Kidney capillary endothelial cell (primary cell): ENCODE measurements at regions not wholly inside any gene's neighbourhood (a gene's known extent, or its start where the extent isn't known, plus 50 kb on each side); places are given as distances from the start of the nearest gene placed in this dataset.
"Not testable (repeated sequence)": the region's sequence is repeated elsewhere in the genome, so short reads cannot be mapped to it uniquely, and the experiment has no call there.

Source experiments
- DNase-seq: peaks from one replicate; pipeline ENCODE4 v3.0.0-alpha.2; 2018; ENCODE audit warnings: low spot score

DNA sequence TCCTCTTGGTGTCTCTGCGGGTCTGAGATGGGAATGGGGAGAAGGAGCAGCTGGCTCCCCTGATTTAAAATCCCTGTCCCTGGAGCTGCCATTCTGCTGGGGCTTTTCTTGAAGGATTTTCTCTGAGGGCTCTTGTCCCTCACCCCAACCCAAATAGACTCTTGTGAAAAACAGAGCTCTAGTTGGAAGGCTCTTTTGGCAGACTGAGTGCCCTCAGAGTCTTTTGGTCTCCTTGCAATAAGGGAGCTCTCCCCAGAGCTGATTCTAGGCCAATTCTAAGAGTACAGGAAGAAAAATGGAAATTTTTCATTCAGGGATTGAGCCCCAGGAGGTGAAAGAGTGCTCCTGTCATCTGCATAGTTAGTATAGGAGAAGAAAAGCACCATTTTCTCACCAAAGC, 238.3 kb downstream of the COG6 start:
- no peak for DNase-seq

DNA sequence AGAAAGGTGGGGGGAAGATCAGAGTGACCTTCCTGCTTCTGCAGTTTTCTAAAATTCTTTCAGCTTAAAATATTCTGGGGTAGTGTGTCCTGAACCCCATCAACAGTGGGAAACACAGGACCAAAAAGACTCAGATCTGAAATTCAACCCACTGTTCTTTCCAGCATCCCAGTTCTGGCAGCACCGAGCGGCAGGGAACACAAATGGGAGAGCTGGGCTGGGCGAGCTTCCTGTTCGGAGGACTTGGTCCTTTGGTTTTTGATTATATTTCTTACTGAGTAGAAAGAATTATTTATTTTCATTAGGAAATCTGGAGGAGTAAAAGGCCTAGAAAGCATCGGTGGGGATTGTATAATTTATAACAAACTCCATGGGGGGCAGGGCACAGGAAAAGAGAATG, 239.1 kb downstream of the COG6 start:
- no peak for DNase-seq

DNA sequence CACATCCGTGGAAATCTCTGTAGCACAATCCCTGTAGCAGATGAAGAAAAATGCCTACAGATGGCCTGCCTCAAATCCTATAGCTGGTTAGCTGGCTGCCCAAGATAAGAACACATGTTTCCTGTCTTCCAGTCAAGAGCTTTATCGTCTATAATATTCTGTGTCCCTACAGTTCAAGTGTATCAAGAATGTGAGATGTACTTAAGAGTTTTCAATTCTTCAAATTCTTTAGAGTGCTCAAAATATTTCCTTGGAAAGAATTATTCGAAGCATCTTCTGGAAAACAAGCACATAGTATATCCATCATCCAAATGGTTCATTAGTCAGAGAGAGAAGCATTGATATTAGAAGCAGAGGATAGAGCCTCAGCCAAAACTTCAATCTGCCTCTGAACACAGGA, 239.8 kb downstream of the COG6 start:
- DNase-seq: no peak

DNA sequence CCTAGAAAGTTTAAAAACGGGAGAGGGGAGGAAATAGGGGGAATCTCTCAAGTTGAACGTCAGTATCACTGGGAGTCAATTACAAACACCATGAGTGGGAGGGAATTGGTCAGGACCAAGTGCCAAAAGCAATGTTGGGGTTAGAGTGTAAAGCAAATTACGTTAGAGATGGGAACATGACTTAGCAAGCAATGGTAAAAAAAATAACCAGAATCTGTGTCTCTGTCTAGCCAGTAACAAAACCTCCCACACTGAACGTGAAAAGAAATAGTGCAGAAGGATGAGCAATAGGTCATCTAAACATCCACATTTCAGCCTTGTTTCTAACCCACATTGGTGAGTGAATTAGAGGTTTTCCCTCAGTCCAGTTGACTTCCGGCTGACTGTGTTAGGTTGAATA, 242.2 kb downstream of the COG6 start:
- no peak for DNase-seq

DNA sequence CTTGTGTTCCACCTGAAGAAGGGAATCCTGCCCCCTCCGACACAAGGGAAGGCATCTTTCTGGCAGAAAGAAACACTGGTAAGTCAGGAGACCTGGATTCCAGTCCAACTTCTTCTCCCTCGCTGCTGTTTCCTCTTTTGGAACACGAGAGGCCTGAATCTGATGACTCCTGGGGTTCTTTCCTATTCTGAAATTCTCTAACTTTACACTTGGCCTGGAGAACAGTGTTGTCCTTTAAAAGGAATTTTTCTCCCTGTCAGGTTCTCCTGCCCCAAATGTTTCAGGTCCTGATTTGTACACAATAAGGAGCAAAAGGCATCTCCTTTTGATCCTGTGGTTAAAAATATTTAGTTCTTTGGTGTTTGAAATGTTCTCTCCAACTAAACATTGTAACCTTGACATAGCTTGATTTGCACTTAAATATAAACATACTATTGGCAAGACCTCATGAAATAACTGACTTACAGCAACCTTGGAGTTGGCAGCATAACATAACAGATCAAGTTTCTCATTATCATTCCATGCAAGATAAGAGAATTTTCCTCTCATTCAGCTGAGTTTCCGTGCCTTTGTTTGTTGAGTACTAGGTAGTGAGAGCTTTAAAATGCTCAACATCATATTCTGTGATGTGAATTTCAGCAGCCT, 244.8 kb downstream of the COG6 start:
- DNase-seq: no peak

DNA sequence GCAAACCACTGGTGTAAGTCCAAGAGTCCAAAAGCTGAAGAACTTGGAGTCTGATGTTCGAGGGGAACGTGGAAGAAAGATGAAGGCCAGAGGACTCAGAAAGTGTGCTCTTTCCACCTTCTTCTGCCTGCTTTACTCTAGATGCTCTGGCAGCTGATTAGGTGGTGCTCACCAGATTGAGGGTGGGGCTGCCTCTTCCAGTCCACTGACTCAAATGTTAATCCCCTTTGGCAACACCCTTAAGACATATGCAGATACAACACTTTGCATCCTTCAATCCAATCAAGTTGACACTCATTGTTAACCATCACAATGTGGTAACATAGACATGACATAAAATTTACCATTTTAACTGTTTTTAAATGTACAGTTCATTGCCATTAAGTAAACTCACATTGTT, 249.5 kb downstream of the COG6 start:
- no peak for DNase-seq

DNA sequence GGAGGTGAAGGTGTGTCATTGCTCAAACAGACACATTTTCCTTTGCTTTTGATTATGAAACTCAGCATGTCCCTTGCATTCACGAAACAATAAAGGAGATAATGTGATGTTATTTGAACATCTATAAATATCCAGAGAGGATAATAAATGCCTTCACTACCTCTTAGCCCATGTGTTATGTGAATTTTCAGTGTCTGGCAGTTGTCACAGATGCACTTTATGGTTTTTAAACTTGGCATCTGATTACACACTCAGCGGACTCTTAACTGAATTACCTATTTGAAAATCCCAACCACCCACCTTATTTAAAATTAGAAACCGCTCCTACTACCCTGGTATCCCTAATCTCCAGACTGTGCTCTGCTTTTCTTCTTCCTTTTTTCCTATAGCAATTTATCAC, 254.2 kb downstream of the COG6 start:
- no peak for DNase-seq

DNA sequence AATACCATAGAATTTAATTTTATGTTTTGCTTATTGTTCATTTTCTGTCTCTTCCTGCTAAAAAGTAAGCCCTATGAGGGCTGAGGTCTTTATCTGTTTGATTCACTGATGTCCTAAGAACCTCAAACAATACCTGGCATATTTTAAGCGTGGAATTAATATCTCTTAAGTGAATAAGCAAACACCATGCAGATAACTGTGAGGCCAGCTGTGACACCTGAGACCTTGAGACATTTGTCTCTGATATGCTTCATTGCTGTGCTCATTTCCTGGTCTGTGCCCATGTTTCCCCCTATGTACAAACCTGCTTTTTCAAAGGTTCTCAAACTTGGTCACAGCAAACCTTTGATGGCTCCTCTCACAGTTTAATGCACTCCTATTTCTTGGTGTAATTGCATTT, 254.6 kb downstream of the COG6 start:
- DNase-seq: no peak

DNA sequence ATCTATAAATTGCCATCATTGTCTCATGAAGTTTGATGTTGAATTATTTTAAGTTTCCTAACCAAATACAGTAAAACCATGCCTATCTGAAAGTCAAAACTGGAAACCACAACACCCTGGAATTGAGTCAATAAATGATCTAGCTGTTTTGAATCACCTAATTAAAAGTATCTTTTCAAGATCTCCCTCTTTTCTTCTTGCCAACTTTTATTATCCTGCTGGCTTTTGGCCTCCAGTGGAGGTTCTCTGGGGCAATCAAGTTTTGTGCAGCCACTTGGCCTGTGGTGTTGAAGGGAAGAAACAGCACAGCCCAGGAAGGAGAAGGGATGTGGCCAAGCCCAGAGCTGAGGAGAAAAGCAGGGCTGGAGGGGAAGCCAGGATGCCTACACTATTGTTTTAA, 255.4 kb downstream of the COG6 start:
- no peak for DNase-seq

DNA sequence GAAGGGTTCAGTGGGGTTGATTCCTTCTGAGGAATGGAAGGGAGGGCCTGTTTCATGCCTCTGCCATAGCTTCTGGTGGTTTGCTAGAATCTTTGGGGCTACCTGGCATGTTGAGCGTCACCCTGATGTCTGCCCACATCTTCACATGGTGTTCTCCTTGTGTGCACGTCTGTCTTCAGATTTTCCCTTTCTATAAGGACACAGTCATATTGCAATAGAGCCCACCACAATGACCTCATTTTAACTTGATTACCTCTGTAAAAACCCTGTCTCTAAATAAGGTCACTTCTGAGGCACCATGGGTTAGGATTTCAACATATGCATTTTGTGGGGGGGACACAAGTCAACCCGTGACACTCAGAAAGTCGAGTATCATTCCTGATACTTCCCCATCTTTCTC, 257.9 kb downstream of the COG6 start:
- DNase-seq: no peak

DNA sequence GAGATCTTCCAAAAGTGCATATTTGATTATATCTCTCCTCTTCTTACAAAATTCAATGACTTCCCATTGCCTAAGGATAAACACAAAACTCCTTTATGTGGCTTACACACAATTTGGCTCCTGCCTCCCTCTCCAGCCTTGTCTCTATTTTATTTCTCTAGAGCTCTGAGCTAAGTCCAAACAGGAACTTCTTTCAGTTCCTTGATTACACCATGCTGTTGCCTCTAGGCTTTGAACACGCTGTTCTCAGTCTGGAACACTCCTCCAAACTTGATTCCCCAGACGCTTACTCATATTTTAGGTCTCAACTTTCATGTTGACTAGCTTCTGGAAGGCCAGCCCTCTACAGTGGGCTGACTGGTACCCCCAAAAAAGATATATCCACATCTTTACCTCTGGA, 258.5 kb downstream of the COG6 start:
- DNase-seq: no peak

DNA sequence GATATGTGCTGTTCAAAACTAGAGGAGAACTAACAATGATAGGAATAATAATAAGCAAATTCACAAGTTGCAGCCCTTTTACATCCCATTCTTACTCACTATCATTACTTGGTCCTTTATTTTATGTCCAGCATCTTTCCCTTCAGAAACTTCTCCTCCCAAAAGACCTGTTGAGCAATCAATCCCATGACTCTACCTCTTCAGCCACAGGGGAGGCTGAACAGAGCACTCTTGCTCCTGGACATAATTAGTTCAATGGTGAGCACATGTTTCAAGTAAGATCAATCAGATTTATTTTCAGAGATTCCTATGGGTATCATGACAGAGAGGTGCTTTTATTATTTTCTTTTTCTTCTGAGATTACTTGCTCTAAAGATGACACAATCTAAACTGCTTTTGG, 260.0 kb downstream of the COG6 start:
- no peak for DNase-seq

DNA sequence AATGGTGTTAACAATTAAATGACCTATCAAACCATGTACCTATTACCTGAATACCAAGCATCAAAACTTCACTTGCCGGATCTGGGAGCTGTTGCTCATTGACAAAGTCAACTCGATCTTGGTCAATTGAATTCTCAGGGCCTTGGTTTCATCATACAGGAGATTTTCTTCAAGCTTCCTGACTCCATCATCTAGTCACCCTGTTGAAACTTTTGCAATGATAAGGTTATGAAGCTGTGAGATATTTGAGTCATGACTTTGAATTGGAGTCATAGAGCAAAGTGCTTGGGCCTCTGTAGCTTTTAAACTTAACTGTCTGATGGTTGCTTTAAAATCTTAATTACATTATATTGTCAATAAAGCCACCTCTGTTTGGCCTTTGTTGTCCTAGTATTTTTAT, 260.9 kb downstream of the COG6 start:
- no peak for DNase-seq

DNA sequence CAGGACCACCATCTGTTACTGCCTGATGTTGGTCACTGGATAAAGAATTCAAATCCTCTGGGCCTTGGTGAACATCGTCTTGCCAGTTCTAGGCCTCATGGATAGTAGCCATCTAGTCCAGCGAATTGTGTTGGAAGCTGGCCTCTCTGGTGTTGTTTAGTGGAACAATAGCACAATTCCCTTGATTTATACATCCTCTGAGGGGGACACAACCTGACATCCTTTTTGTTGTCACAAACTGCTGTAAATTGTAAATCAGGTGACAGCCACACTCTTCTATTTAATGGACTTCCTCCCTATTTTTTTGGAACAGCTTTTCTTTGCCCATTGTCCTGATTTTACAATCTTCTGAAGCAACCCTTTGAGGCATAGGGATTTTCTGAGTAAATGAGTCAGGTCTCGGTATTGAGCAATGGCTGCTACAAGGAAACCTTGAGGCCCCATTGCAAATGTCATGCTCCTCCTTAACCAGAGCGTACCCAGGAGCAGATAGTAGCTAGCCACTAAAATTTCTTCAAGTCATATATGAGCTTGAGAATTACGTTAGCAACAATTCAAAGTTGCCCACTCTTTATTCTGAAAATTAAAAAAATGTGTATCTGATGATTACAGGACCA, 263.3 kb downstream of the COG6 start:
- no peak for DNase-seq

DNA sequence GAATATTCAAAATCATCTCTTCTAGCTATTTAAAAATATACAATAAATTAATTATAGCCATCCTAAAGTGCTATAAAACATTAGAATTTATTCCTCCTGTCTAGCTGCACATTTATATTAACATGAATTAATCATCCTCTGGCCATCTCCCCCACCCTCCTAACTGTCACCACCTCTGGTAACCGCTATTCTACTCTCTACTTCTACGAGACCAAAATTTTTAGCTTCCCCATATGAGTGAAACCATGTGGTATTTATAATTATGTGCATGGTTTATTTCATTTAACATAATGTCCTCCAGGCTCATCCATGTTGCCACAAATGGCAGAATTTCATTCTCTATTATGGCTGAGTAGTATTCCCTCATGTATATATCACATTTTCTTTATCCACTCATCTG, 265.2 kb downstream of the COG6 start:
- no peak for DNase-seq

DNA sequence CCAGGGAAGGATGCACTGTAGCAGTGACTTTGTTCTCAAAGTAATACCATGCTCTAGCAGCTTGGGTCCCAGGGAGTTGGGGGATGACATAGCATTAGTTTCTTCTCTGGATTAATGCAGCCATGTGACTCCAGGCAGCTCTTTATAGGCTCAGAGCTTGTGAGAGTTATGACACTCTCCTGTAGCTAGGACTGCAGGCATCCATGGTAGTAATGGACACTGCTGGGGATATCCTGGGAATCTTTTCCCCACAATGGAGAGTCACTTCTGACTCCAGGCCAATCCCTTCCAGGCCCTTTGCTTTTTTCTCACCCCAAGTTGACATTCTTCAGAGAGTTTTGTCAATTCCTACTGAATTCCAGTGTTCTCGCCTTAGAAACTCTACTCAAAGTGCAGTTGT, 270.9 kb downstream of the COG6 start:
- DNase-seq: no peak

DNA sequence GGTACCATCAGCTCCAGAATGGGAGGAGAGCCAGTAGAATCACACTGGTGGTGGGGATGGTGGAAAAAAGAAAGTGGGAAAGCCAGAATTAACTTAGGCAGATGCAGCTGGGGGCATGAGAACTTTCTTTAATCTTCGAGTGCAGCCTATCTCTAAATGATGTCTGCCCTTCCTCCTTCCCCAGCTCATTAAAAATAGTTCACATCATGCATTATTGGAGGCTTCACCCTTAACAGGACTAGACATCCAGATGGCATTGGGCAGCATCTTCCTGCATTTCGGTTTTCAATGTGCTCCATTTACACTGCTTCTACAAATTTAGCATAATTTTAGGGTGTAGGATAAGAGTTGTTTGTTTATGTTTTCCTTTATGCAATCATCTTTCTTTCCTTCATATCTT, 272.8 kb downstream of the COG6 start:
- DNase-seq: no peak

DNA sequence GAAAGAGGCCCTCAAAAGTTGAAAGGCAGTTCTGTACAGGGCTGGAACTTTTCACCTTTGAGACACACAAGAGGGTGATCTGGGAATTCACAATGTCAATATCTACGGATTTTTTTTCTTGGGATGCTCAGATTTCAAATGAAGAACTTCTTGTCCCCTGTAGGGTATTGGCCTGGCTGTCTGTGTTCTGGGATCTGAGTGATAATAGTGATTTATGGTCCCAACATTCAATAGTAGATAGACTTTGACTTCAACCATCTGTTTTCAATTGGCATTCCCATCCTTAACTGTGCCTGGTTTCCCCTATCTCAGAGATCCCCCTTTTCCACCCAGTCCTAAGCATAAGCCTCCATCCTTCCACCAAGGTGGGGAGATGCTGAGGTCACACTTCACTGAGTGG, 274.1 kb downstream of the COG6 start:
- DNase-seq: no peak

DNA sequence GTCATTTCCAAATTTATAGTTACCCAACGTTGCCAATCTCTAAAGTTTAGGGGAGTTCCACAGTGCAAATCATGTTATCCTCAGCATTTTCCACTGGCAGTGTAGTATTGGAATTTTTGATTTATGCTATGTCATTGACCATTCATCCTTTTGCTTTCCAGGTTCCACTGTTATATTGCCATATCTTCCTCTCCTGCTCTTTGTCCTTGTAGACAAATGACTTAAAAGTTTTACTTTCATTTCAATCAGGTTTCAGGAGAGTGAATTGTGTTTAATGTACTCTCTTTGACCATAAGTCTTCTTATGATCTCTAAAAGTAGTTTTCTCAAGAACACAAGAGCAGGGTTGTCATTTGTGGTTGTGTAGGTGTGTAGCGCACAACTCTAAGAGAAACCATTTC, 274.6 kb downstream of the COG6 start:
- no peak for DNase-seq

DNA sequence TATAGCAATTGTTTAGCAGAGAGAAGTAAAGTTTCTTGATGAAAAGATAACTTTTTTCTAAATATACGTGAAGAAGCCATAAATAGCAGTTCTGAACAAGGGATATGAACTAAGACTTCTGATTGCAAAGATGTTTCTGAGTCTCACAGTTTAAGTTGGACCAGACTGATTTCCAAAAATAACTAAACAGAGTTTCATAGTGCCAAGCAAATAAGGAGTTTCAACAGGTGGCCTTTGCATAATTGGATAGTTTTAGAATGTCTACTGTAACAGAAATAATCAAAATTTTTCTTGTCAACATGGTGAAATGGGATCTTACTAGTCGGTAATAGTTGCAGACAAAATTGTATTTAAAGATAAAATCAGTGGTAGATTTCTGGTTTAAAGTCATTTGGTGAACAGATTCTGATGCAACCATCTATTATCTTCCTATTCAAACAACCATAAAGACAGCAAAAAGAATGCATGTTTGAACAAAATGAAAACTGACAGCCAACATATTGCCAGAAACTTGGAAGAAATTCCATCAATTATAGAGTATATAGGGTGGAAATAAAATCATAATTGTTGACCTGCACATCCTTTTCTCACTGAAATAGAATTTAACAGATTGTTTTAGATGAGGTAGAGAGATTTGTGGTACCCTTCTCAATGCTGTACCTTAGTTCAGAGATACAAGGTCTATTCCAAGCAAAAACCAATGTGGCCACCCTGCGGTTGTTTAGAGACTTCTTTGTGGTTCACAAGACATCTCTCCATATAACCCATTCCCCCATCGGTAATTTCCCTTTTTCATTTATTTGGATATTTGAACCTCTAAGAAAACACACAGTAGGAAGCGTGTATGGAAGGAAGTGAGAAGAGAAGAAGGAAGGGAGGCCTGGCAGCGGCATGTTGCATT, 275.3 kb downstream of the COG6 start:
- no peak for DNase-seq

DNA sequence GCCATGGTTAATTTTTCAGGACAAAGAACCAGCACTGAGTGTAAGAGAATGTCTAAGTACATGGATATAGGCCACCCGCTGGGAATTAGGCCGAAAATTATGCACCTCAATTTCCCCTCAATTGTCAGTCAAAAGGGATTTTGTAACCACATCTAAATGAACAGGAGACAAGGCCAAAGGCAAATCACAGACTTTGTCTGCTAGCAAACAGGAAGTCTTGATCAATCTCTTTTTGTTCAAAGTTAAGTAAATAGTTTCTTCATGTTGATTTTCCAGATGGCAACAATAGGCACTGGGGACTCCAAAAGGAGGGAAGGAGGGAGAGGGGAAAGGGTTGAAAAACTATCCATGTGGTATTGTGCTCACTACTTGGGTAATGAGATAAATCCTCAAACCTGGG, 276.0 kb downstream of the COG6 start:
- no peak for DNase-seq

DNA sequence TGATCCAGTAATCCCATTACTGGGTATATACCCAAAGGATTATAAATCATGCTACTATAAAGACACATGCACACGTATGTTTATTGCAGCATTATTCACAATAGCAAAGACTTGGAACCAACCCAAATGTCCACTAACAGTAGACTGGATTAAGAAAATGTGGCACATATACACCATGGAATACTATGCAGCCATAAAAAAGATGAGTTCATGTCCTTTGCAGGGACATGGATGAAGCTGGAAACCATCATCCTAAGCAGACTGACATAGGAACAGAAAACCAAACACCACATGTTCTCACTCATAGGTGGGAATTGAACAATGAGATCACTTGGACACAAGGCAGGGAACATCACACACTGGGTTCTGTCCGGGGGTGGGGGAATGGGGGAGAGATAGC, 277.1 kb downstream of the COG6 start:
- not testable (repeated sequence) for DNase-seq

DNA sequence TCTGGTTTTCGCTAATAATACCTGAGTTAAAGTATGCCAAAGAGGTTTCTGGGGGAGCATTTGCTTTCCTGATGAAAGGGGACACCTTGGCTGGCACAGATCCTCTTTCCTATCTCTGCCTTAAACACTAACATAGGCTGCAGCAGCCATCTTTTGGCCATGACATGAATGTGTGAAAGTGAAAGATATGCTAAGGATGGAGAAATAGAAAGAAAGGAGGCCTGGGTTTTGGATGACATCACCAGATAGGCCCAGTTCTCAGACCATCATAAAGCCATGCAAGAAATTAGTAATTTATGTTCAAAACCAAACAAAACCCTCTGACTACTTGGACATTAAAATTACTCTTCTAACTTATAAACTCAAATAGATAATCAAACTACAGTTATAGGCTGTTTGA, 279.7 kb downstream of the COG6 start:
- DNase-seq: no peak
